Nephron progenitor cell (in vitro differentiated cells): ENCODE measurements at regions not wholly inside any gene's neighbourhood (a gene's known extent, or its start where the extent isn't known, plus 50 kb on each side); places are given as distances from the start of the nearest gene placed in this dataset.

Experiments
- DNase-seq: peaks from one replicate; pipeline ENCODE4 v3.0.0; 2021
- H3K27ac Mint-ChIP-seq: 2 replicates; pipeline ENCODE4 v1.8.0; 2021; ENCODE audit warnings: mild to moderate bottlenecking, moderate library complexity, mixed read lengths
- H3K27me3 Mint-ChIP-seq: 2 replicates; pipeline ENCODE4 v1.8.0; 2021; ENCODE audit warnings: mild to moderate bottlenecking, low read depth, mixed read lengths; ENCODE audit not compliant: poor library complexity
- H3K36me3 Mint-ChIP-seq: 2 replicates; pipeline ENCODE4 v1.8.0; 2021; ENCODE audit warnings: low read depth, mixed read lengths
- H3K4me1 Mint-ChIP-seq: 2 replicates; pipeline ENCODE4 v1.8.0; 2021; ENCODE audit warnings: mixed read lengths
- H3K4me3 Mint-ChIP-seq: 2 replicates; pipeline ENCODE4 v1.8.0; 2021; ENCODE audit warnings: mild to moderate bottlenecking, moderate library complexity, mixed read lengths
- H3K9me3 Mint-ChIP-seq: 2 replicates; pipeline ENCODE4 v1.8.0; 2021; ENCODE audit warnings: mild to moderate bottlenecking, moderate library complexity, mixed read lengths
- TF ChIP-seq, protein P1 (sequence below): fragments of 200-600 bp; sonication (generic); IDR thresholded peaks from 2 replicates; pipeline ENCODE4 v1.5.0; 2021; ENCODE audit warnings: antibody characterized with exemption

DNA sequence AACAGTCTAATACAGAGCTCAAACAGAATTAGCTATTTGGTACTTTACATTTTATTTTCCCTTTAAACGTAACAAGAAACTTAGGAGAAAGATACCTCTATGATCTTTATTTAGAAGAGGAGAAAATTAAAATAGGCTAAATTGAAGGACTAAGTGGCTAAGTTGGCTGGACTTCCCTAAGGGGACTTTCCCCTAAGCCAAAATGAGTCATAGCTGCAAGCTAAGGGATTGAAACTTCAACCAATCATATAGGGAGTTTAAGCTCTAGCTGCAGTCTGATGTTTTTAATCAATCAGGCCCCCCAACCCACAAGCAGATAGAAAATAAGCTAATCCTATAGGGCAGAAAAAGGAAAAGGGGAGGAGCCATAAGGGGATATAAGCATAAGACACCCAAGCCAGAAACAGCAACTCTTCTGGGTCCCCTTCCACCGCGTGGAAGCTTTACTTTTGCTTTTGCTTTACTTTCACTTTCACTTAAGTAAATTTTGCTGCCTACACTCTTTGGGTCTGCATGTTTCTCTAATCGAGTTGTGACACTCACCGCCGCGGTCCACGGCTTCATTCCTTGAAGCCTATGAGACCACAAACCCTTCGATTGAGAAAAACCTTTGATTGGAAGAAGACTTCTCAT, 1108.5 kb upstream of the EPHA6 start:
- no peak overlapping the region for H3K4me3 Mint-ChIP-seq
- no peak overlapping the region for H3K27ac Mint-ChIP-seq
- H3K4me1 Mint-ChIP-seq = no peaks in the 10 kb centered on the region
- H3K36me3 Mint-ChIP-seq = no peaks in the 10 kb centered on the region
- H3K27me3 Mint-ChIP-seq = peaks cover 3% of the 10 kb centered on the region
- TF ChIP-seq, protein P1, sequence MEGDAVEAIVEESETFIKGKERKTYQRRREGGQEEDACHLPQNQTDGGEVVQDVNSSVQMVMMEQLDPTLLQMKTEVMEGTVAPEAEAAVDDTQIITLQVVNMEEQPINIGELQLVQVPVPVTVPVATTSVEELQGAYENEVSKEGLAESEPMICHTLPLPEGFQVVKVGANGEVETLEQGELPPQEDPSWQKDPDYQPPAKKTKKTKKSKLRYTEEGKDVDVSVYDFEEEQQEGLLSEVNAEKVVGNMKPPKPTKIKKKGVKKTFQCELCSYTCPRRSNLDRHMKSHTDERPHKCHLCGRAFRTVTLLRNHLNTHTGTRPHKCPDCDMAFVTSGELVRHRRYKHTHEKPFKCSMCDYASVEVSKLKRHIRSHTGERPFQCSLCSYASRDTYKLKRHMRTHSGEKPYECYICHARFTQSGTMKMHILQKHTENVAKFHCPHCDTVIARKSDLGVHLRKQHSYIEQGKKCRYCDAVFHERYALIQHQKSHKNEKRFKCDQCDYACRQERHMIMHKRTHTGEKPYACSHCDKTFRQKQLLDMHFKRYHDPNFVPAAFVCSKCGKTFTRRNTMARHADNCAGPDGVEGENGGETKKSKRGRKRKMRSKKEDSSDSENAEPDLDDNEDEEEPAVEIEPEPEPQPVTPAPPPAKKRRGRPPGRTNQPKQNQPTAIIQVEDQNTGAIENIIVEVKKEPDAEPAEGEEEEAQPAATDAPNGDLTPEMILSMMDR = no peak
- no peaks in the 10 kb centered on the region for H3K9me3 Mint-ChIP-seq
- no peak for DNase-seq

DNA sequence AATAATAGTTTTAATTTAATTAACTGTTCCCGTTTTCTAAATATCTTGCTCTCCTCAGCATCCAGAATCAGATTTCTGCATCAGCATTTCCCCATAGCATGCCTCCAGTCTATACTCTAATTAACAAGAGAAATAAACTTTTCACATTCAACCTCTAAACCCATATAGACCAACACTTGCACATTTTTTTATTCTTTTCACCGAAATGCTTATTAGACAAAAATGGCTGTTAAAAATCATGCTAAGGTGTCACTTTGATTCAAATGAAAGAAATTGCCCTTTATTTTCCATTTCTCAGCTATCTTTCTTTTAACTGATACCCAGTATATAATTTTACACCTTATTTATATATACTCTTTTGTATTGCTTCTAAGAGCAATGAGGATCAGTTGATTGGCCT, 1107.1 kb upstream of the EPHA6 start:
- no peak for DNase-seq
- TF ChIP-seq, protein P1 = no peak
- H3K36me3 Mint-ChIP-seq = no peaks in the 10 kb centered on the region

DNA sequence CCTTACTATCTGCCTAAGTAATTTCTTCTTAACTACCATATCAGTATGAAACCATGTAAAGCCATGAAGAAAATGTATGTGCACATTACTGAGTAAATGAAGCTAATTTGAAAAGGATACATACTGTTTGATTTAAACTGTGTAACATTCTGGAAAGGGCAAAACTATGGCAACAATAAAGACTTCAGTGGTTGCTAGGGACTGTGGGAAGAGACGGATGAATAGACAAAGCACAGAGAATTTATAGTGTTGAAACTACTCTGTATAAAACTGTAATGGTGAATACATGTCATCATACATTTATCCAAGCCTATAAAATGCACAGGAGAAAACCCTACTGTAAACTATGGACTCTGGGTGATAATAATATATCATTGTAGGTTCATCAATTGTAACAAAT, 1103.7 kb upstream of the EPHA6 start:
- DNase-seq = no peak
- no peaks in the 10 kb centered on the region for H3K9me3 Mint-ChIP-seq
- TF ChIP-seq, protein P1 = no peak
- H3K4me1 Mint-ChIP-seq = no peaks in the 10 kb centered on the region
- H3K4me3 Mint-ChIP-seq = no peak overlapping the region
- H3K27ac Mint-ChIP-seq = no peak overlapping the region
- no peaks in the 10 kb centered on the region for H3K27me3 Mint-ChIP-seq
- no peaks in the 10 kb centered on the region for H3K36me3 Mint-ChIP-seq

More for the DNA sequence above, 1107.1 kb upstream of the EPHA6 start:
- H3K27ac Mint-ChIP-seq = no peak overlapping the region
- H3K9me3 Mint-ChIP-seq = no peaks in the 10 kb centered on the region
- H3K27me3 Mint-ChIP-seq = peaks cover 3% of the 10 kb centered on the region
- H3K4me3 Mint-ChIP-seq = no peak overlapping the region
- H3K4me1 Mint-ChIP-seq = no peaks in the 10 kb centered on the region

DNA sequence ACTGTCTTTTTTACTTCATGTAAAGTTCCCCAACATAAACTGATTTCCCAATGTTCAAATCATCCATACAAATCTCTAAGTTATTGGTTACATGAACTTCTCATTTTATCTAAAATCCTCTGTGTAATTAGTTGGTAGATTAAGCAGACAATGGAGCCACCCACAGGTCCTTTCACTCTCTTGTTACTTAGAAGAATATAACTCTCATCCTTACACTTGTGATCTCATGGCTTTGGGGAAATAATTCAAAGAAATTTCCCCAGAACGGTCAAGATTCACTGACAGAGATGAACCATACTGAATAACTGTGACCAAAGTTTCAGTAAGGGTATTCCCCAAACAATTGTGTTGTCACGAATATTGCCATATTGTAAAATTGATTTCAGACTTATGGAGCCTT, 1102.6 kb upstream of the EPHA6 start:
- H3K36me3 Mint-ChIP-seq = no peaks in the 10 kb centered on the region
- H3K4me3 Mint-ChIP-seq = no peak overlapping the region
- DNase-seq = no peak
- TF ChIP-seq, protein P1 = no peak
- no peaks in the 10 kb centered on the region for H3K27me3 Mint-ChIP-seq
- no peak overlapping the region for H3K27ac Mint-ChIP-seq
- H3K4me1 Mint-ChIP-seq = no peaks in the 10 kb centered on the region
- no peaks in the 10 kb centered on the region for H3K9me3 Mint-ChIP-seq

DNA sequence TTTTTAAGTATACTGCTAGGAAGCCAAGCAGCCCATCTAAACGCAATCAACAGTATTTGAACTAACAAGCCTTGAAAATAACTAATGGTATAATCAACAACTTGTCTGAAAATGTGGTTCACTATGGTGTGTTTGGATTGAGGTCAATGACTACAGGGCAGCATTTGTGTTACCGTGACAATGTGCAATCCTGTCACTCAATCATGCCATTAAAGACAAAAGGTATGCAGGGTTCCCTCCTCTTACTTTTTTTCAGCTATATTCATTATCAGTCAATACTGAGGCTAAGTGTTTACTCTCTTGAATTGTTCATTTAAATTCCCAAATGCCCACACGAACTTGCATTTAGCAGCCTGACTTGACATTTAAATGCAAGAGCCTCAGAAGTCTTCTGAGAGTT, 1099.3 kb upstream of the EPHA6 start:
- Mint-ChIP-seq H3K27ac (no peak overlapping the region), H3K9me3 (no peaks in the 10 kb centered on the region), H3K4me3 (no peak overlapping the region), H3K36me3 (no peaks in the 10 kb centered on the region), H3K4me1 (no peaks in the 10 kb centered on the region), H3K27me3 (no peaks in the 10 kb centered on the region)
- TF ChIP-seq, protein P1 = no peak
- DNase-seq = no peak

DNA sequence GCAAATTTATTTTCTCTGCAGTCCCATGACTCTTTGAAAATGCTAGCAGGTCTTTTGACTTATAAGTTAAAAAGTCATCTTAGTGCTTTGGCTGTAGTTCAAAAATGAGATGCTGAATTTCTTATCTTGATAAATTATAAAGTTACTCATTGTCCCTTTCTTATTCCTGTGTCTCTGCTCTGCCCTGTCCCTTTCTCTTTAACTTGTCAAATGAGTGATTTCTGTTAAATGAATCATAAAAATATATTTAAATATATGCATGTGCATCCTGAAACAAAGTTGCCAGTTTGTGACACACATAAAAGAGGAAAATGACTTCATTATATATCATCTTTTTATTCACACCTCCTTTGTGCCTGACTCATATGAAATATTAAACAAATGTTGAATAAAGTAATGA, 1097.3 kb upstream of the EPHA6 start:
- H3K9me3 Mint-ChIP-seq = no peaks in the 10 kb centered on the region
- TF ChIP-seq, protein P1 = no peak

More for the DNA sequence above, 1097.3 kb upstream of the EPHA6 start:
- Mint-ChIP-seq H3K27ac (no peak overlapping the region), H3K27me3 (no peaks in the 10 kb centered on the region), H3K36me3 (no peaks in the 10 kb centered on the region), H3K4me3 (no peak overlapping the region), H3K4me1 (no peaks in the 10 kb centered on the region)
- DNase-seq = no peak
